CD4-positive, alpha-beta memory T cell (primary cell): ENCODE measurements at regions not wholly inside any gene's neighbourhood (a gene's known extent, or its start where the extent isn't known, plus 50 kb on each side); places are given as distances from the start of the nearest gene placed in this dataset.
"Not testable (repeated sequence)": the region's sequence is repeated elsewhere in the genome, so short reads cannot be mapped to it uniquely, and the experiment has no call there.

Source experiments
- CTCF ChIA-PET: fragments of 350-600 bp; sonication (Branson Sonifier 250); formaldehyde crosslinking; loops from one replicate; lab custom pipeline; 2021; ENCODE audit warnings: inconsistent platforms; ENCODE audit not compliant: partially characterized antibody; lab: Charles Lee
- POLR2A ChIA-PET: fragments of 350-600 bp; sonication (Branson Sonifier 250); formaldehyde crosslinking; loops from one replicate; lab custom pipeline; 2021; ENCODE audit not compliant: partially characterized antibody; lab: Charles Lee
- DNase-seq, 5 donors: peaks; one replicate each; pipeline versions ENCODE4 v3.0.0 to v3.0.0-alpha.2; 2020 to 2022; ENCODE audit warnings: mixed read lengths in 1 of 5
- H3K27ac ChIP-seq: one replicate; pipeline ENCODE4 v1.7.0; 2013; ENCODE audit warnings: low read depth, low read length
- H3K27me3 ChIP-seq: 2 replicates; pipeline ENCODE4 v1.7.0; 2013; ENCODE audit warnings: mild to moderate bottlenecking, low read length, moderate library complexity; ENCODE audit not compliant: insufficient read depth
- H3K36me3 ChIP-seq: 2 replicates; pipeline ENCODE4 v1.7.0; 2013; ENCODE audit warnings: mild to moderate bottlenecking, low read length, moderate library complexity; ENCODE audit not compliant: insufficient read depth
- H3K4me1 ChIP-seq: 2 replicates; pipeline ENCODE4 v1.7.0; 2013; ENCODE audit warnings: mild to moderate bottlenecking, low read length, moderate library complexity; ENCODE audit not compliant: insufficient read depth
- H3K4me3 ChIP-seq, 2 donors: one replicate each; pipeline ENCODE4 v1.7.0; 2013; ENCODE audit warnings: low read length in 2 of 2, mild to moderate bottlenecking in 1 of 2
- H3K9me3 ChIP-seq, 2 donors: one replicate each; pipeline ENCODE4 v1.7.0; 2013; ENCODE audit warnings: low read length in 2 of 2, control low read depth in 1 of 2; ENCODE audit not compliant: control insufficient read depth in 1 of 2
- H3K27ac Mint-ChIP-seq, 7 donors: one replicate each; pipeline ENCODE4 v1.8.0; 2020 to 2021; ENCODE audit warnings: mixed read lengths in 7 of 7, mild to moderate bottlenecking in 6 of 7, inconsistent platforms in 3 of 7, moderate library complexity in 3 of 7
- H3K27me3 Mint-ChIP-seq, 2 donors: one replicate each; pipeline ENCODE4 v1.8.0; 2020 to 2021; ENCODE audit warnings: mixed read lengths in 2 of 2
- H3K36me3 Mint-ChIP-seq, 2 donors: one replicate each; pipeline ENCODE4 v1.8.0; 2020 to 2021; ENCODE audit warnings: mixed read lengths in 2 of 2, inconsistent platforms in 1 of 2, mild to moderate bottlenecking in 1 of 2
- H3K4me1 Mint-ChIP-seq, 4 donors: one replicate each; pipeline ENCODE4 v1.8.0; 2020 to 2021; ENCODE audit warnings: mixed read lengths in 4 of 4, mild to moderate bottlenecking in 1 of 4
- H3K4me3 Mint-ChIP-seq, 8 donors: one replicate each; pipeline ENCODE4 v1.8.0; 2020 to 2021; ENCODE audit warnings: mixed read lengths in 8 of 8, mild to moderate bottlenecking in 7 of 8, moderate library complexity in 6 of 8, inconsistent platforms in 3 of 8
- H3K9me3 Mint-ChIP-seq, 8 donors: one replicate each; pipeline ENCODE4 v1.8.0; 2020 to 2021; ENCODE audit warnings: mixed read lengths in 8 of 8, mild to moderate bottlenecking in 5 of 8, inconsistent platforms in 3 of 8, moderate library complexity in 1 of 8
- intact Hi-C: fragments of 100-400 bp; cut with micrococcal nuclease; formaldehyde crosslinking; loops from one replicate; pipeline ENCODE4 v1.15.1; 2023

DNA sequence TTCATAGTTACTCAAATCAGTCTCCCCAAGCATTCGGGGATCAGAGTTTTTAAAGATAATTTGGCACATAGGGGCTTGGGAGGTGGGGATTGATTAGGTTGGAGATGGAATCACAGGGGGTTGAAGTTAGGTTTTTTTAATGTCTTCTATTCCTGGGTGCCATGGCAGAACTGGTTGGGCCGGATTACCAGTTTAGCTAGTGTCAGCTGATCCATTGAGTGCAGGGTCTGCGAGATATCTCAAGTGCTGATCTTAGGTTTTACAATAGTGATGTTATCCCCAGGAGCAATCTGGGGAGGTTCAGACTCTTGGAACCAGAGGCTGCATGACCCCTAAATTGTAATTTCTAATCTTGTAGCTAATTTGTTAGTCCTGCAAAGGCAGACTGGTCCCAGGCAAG, 163.5 kb upstream of the ATP10A start:
- H3K36me3 Mint-ChIP-seq, H3K4me3 Mint-ChIP-seq, H3K9me3 ChIP-seq, POLR2A ChIA-PET, H3K4me3 ChIP-seq, H3K27ac Mint-ChIP-seq, intact Hi-C loops, H3K9me3 Mint-ChIP-seq, H3K36me3 ChIP-seq, CTCF ChIA-PET, H3K4me1 ChIP-seq, H3K27ac ChIP-seq, H3K27me3 ChIP-seq, DNase-seq, H3K27me3 Mint-ChIP-seq, H3K4me1 Mint-ChIP-seq: not testable (repeated sequence)

DNA sequence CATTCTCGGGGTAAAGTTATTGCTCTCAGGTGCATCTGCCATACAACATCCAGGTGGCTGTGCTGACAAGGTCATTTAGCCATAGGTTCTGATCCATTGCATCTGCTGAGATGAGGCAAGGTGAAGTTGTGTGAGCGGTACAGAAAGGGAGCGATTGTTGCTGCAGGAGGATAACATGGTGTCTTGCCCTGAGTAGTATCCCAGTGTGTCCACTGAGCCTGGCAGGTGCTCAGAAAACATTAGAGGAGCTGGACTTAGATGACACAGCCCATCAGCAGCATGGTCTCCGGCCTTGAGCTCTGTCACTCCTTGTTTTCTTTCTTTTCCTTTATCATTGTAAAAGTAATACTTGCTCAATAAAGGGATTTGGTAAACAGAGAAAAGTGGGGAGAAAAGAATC, 161.1 kb upstream of the ATP10A start:
- Histone ChIP-seq H3K36me3 (no peaks in the 10 kb centered on the region), H3K27me3 (no peaks in the 10 kb centered on the region), H3K27ac (no peak overlapping the region), H3K4me1 (no peaks in the 10 kb centered on the region), H3K4me3 (no peak overlapping the region), H3K9me3 (no peaks in the 10 kb centered on the region)
- ChIA-PET POLR2A (no interaction called here), CTCF (no interaction called here)
- intact Hi-C loops, result no loop called here
- H3K4me3 Mint-ChIP-seq, result no peak overlapping the region
- no peak for DNase-seq
- no peaks in the 10 kb centered on the region for H3K36me3 Mint-ChIP-seq
- no peak overlapping the region for H3K27ac Mint-ChIP-seq
- peaks cover 0 to 4% (median under 1%) of the 10 kb centered on the region in 4 donors for H3K4me1 Mint-ChIP-seq
- peaks cover 0 to 2% of the 10 kb centered on the region in 2 donors for H3K27me3 Mint-ChIP-seq
- peaks cover 0 to 5% (median 0%) of the 10 kb centered on the region in 8 donors for H3K9me3 Mint-ChIP-seq

DNA sequence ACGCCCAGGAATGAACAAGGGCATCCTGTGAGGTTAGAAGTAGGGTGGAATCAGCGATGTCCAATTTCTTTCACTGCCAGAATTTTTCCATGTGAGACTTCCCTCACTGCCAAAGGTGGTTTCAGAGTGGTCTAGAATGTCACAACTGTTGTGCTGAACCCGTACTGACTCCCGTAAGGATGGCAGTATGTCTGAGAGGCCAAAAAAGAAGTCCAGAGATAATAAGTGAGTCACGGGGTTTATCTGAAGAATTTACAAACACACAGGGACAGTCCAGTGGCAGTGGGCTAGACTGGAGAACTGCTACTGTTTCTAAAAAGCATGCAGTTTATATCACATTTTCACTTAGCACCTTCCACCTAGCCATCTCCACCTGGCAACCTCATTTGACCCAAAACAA, 160.6 kb upstream of the ATP10A start:
- Mint-ChIP-seq H3K4me1 (peaks cover 0 to 4% (median under 1%) of the 10 kb centered on the region in 4 donors), H3K36me3 (no peaks in the 10 kb centered on the region), H3K27me3 (peaks cover 0 to 2% of the 10 kb centered on the region in 2 donors), H3K4me3 (no peak overlapping the region), H3K9me3 (peaks cover 0 to 5% (median 0%) of the 10 kb centered on the region in 8 donors), H3K27ac (no peak overlapping the region)
- intact Hi-C loops, result no loop called here
- Histone ChIP-seq H3K9me3 (no peaks in the 10 kb centered on the region), H3K4me3 (no peak overlapping the region), H3K36me3 (no peaks in the 10 kb centered on the region), H3K27ac (no peak overlapping the region), H3K4me1 (no peaks in the 10 kb centered on the region), H3K27me3 (no peaks in the 10 kb centered on the region)
- CTCF ChIA-PET, result no interaction called here
- no peak for DNase-seq
- POLR2A ChIA-PET, result no interaction called here

DNA sequence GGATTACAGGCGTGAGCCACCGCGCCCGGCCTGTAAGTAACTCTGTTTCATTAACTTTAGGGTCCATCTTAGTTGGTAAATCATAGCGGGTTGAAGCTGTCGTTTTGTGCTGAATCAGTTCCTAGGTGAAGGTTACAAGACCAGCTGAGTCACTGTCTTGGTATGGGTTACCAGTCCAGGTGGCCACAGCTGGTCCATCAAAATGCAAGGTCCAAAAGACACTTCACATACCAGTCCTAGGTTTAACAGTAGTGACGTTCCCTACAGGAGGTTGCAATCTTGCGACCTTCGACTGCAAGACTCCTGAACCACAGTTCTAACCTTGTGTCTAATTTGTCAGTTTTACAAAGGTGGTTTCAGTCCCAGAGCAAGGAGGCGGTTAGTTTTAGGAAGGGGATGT, 160.1 kb upstream of the ATP10A start:
- no peak for DNase-seq
- CTCF ChIA-PET, result no interaction called here
- Mint-ChIP-seq H3K36me3 (no peaks in the 10 kb centered on the region), H3K9me3 (peaks cover 0 to 5% (median 0%) of the 10 kb centered on the region in 8 donors), H3K4me3 (no peak overlapping the region), H3K4me1 (peaks cover 0 to 4% (median under 1%) of the 10 kb centered on the region in 4 donors), H3K27me3 (peaks cover 0 to 2% of the 10 kb centered on the region in 2 donors), H3K27ac (no peak overlapping the region)
- Histone ChIP-seq H3K27ac (no peak overlapping the region), H3K9me3 (no peaks in the 10 kb centered on the region), H3K27me3 (no peaks in the 10 kb centered on the region), H3K4me1 (no peaks in the 10 kb centered on the region), H3K36me3 (no peaks in the 10 kb centered on the region), H3K4me3 (no peak overlapping the region)
- intact Hi-C loops, result no loop called here
- POLR2A ChIA-PET, result no interaction called here

DNA sequence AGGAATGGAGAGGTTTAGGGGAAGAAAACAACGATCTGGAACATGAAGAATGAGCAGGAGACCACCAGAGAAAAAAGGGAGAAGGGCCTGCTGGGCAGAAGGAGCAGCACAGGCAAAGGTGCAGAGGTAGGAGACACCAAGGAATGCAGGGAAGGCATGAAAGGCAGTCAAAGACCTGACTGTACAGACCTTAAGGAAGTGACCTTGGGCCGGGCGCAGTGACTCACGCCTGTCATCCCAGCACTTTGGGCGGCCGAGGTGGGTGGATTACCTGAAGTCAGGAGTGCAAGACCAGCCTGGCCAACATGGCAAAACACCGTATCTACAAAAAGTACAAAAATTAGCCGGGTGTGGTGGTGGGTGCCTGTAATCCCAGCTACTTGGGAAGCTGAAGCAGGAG, 157.7 kb upstream of the ATP10A start:
- DNase-seq, result no peak
- ChIA-PET CTCF (no interaction called here), POLR2A (no interaction called here)
- Mint-ChIP-seq H3K27ac (no peak overlapping the region), H3K9me3 (peaks cover 0 to 5% (median 0%) of the 10 kb centered on the region in 8 donors), H3K4me3 (no peak overlapping the region), H3K4me1 (peaks cover 0 to 8% (median 0%) of the 10 kb centered on the region in 4 donors), H3K27me3 (peaks cover 0 to 3% of the 10 kb centered on the region in 2 donors), H3K36me3 (no peaks in the 10 kb centered on the region)
- Histone ChIP-seq H3K4me1 (no peaks in the 10 kb centered on the region), H3K36me3 (no peaks in the 10 kb centered on the region), H3K9me3 (no peaks in the 10 kb centered on the region), H3K4me3 (no peak overlapping the region), H3K27me3 (no peaks in the 10 kb centered on the region), H3K27ac (no peak overlapping the region)
- intact Hi-C loops, result no loop called here

GRCh38 chr15:26017665-26018064, 154.5 kb upstream of the ATP10A start:
- no peaks in the 10 kb centered on the region for H3K36me3 Mint-ChIP-seq
- peaks cover 0 to 4% (median 0%) of the 10 kb centered on the region in 4 donors for H3K4me1 Mint-ChIP-seq
- no peak overlapping the region for H3K27ac Mint-ChIP-seq
- intact Hi-C loops, result no loop called here
- H3K9me3 Mint-ChIP-seq, result peaks cover 0 to 1% (median 0%) of the 10 kb centered on the region in 8 donors
- Histone ChIP-seq H3K9me3 (no peaks in the 10 kb centered on the region), H3K27me3 (no peaks in the 10 kb centered on the region), H3K4me3 (no peak overlapping the region), H3K4me1 (no peaks in the 10 kb centered on the region), H3K27ac (no peak overlapping the region), H3K36me3 (no peaks in the 10 kb centered on the region)
- POLR2A ChIA-PET, result no interaction called here
- DNase-seq, result no peak
- CTCF ChIA-PET, result no interaction called here
- H3K27me3 Mint-ChIP-seq, result peaks cover 5 to 8% of the 10 kb centered on the region in 2 donors
- no peak overlapping the region for H3K4me3 Mint-ChIP-seq

DNA sequence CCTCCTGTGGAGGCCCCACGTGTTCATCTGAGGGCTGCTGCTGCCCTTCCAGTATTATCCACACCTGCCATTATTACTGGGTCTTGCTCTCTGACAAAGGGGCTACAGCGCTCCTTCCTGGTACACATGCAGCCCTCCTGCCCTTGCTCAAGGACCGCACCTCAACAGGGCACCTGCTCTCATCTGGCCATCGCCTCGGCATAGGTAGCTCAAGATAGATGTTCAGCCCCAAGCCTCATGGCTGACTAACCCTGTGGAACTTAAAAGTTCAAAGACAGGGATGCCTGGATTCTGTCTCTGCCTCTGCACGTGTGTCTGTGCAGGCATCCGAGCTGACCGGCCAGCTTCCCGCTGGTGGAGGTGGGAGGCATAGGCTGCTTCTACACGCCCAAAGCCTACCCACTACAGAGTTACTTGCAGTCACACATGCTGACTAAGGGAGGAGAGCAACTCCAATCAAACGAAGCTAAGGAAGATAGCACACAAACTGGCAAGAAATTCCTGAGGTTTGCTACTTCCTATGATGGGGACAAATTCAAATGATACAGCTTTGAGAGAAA, 152.5 kb upstream of the ATP10A start:
- Histone ChIP-seq H3K9me3 (no peaks in the 10 kb centered on the region), H3K4me3 (no peak overlapping the region), H3K36me3 (no peaks in the 10 kb centered on the region), H3K27ac (no peak overlapping the region), H3K4me1 (no peaks in the 10 kb centered on the region), H3K27me3 (no peaks in the 10 kb centered on the region)
- Mint-ChIP-seq H3K4me3 (no peak overlapping the region), H3K4me1 (peaks cover 0 to 4% (median 0%) of the 10 kb centered on the region in 4 donors), H3K27me3 (peaks cover 5 to 9% of the 10 kb centered on the region in 2 donors), H3K27ac (no peak overlapping the region), H3K36me3 (no peaks in the 10 kb centered on the region), H3K9me3 (peaks cover 0 to 8% (median 0%) of the 10 kb centered on the region in 8 donors)
- ChIA-PET CTCF (no interaction called here), POLR2A (interaction anchor here (0.5 kb wide), 1 partner anchor 10 kb away, joined by 3 read pairs; no protein-coding TSS in a partner anchor)
- DNase-seq, result no peak
- intact Hi-C loops, result no loop called here
